ENCODE measurements at regions not wholly inside any gene's neighbourhood (a gene's known extent, or its start where the extent isn't known, plus 50 kb on each side); places are given as distances from the start of the nearest gene placed in this dataset.

DNA sequence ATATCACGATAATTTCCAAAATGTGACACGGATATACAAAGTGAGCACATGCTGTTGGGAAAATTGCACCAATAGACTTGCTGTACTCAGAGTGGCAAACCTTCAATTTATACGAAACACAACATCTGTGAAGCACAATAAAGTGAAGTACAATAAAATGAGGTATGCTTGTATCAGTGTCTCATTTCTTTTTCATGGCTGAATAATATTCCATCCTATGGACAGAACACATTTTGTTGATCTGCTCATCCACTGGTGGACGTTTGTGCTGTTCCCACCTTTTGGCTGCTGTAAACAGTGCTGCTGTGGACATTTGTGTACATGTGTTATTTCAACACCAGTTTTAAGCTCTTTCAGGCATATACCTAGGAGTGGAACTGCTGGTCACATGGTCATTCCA, 78.7 kb upstream of the CCND1 start:
- TF ChIP-seq EZH2phosphoT487 (IDR thresholded peaks at IDR 0.05; ENCODE audit: insufficient read depth, low read depth), result no peak
- TF ChIP-seq EZH2 (IDR thresholded peaks at IDR 0.05; ENCODE audit: insufficient read depth, poor library complexity, severe bottlenecking), result no peak

All from GM23248 (cell line).